ENCODE measurements at regions not wholly inside any gene's neighbourhood (a gene's known extent, or its start where the extent isn't known, plus 50 kb on each side); places are given as distances from the start of the nearest gene placed in this dataset.

DNA sequence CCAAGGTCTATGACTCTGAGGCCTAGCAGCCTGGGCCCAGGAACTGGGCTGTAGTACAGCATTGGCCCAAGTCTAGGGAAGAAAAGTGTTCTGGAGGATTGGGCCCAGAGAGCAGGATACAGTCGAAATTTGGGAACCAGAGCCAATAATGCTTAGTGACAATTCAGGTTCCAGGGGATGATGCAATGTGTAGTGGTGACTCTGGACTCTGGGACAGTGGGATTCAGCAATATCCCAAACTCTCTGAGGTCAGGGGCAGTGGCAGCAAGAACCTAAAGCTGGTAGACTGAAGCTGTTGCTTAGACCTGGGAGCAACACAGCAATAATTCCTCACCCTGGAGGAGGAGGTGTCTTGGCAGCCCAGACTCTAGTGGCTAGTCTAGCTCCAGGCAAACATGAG lies 545.5 kb upstream of the ARGLU1 start:
- H3K9me3 Mint-ChIP-seq, result peaks cover 6% of the 10 kb centered on the region
- no peaks in the 10 kb centered on the region for H3K27me3 Mint-ChIP-seq
- H3K4me3 Mint-ChIP-seq, result no peak overlapping the region
- H3K4me1 Mint-ChIP-seq, result no peaks in the 10 kb centered on the region
- no peak overlapping the region for H3K27ac Mint-ChIP-seq
- H3K36me3 Mint-ChIP-seq, result no peaks in the 10 kb centered on the region
- no peak for ATAC-seq

DNA sequence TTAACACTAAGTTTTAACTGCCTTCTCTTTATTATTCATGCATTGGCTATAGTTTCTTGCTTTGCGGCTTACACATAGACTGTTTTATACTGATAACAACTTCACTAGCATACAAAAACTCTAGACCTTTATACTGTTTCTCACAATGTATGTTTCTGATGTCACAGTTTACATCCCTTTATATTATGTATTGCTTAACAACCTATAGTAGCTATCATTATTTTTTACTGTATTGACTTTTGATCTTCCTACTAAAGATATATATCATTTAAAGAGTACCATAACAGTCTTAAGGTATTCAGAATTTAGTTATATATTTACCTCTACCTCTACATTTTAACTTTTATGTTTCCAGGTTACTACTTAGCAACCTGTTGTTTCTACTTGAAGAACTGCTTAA lies 543.3 kb upstream of the ARGLU1 start:
- Mint-ChIP-seq H3K36me3 (no peaks in the 10 kb centered on the region), H3K4me1 (no peaks in the 10 kb centered on the region), H3K27me3 (no peaks in the 10 kb centered on the region), H3K4me3 (no peak overlapping the region), H3K27ac (no peak overlapping the region), H3K9me3 (peaks cover 9% of the 10 kb centered on the region)
- ATAC-seq, result no peak

DNA sequence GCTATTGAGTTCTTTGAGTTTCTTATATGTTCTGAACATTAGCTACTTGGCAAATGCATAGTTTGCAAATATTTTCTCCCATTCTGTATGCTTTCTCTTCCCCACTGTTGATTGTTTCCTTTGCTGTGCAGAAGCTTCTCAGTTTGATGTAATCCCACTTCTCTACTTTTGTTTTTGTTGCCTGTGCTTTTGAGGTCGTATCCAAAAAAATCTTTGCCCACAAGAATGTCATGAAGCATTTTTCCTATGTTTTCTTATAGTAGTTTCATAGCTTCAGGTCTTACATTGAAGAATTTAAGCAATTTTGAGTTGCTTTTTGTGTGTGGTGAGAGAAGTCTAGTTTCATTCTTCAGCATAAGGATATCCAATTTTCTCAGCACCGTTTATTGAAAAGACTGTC lies 536.7 kb upstream of the ARGLU1 start:
- H3K9me3 Mint-ChIP-seq, result peaks cover 3% of the 10 kb centered on the region
- H3K4me1 Mint-ChIP-seq, result no peaks in the 10 kb centered on the region
- H3K27me3 Mint-ChIP-seq, result no peaks in the 10 kb centered on the region
- no peak for ATAC-seq
- H3K27ac Mint-ChIP-seq, result no peak overlapping the region
- H3K4me3 Mint-ChIP-seq, result no peak overlapping the region
- no peaks in the 10 kb centered on the region for H3K36me3 Mint-ChIP-seq

DNA sequence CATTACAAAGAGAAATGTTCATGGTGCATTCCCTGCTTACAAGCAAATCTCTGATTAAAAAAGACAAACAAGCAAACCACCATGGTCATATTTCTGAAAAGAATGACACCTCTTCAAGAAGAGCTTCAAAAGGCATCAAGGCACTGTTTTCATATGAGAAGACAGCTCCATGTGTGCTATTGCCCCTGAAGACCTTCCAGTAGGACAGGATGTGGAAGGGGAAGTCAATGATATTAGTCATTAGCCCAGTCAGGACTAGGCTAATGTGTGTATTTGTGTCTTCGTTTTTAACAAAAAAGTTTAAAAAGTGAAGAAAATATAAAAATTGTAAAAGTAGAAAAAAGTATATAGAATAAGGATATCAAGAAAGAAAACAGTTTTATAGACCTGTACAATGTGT lies 534.7 kb upstream of the ARGLU1 start:
- H3K4me1 Mint-ChIP-seq, result no peaks in the 10 kb centered on the region
- H3K4me3 Mint-ChIP-seq, result no peak overlapping the region

GRCh38 chr13:107099661-107100060 lies 531.7 kb upstream of the ARGLU1 start:
- H3K27ac Mint-ChIP-seq, result no peak overlapping the region
- no peaks in the 10 kb centered on the region for H3K4me1 Mint-ChIP-seq
- H3K36me3 Mint-ChIP-seq, result no peaks in the 10 kb centered on the region
- no peak for ATAC-seq
- no peak overlapping the region for H3K4me3 Mint-ChIP-seq
- no peaks in the 10 kb centered on the region for H3K27me3 Mint-ChIP-seq
- H3K9me3 Mint-ChIP-seq, result no peaks in the 10 kb centered on the region

More for the DNA sequence above, 534.7 kb upstream of the ARGLU1 start:
- H3K27me3 Mint-ChIP-seq, result no peaks in the 10 kb centered on the region
- peaks cover 3% of the 10 kb centered on the region for H3K9me3 Mint-ChIP-seq
- ATAC-seq, result no peak
- no peaks in the 10 kb centered on the region for H3K36me3 Mint-ChIP-seq
- H3K27ac Mint-ChIP-seq, result no peak overlapping the region

GRCh38 chr13:107097916-107098315 lies 530.0 kb upstream of the ARGLU1 start:
- H3K9me3 Mint-ChIP-seq, result no peaks in the 10 kb centered on the region
- H3K4me1 Mint-ChIP-seq, result no peaks in the 10 kb centered on the region
- no peak for ATAC-seq
- H3K27ac Mint-ChIP-seq, result no peak overlapping the region
- no peaks in the 10 kb centered on the region for H3K27me3 Mint-ChIP-seq
- no peaks in the 10 kb centered on the region for H3K36me3 Mint-ChIP-seq
- no peak overlapping the region for H3K4me3 Mint-ChIP-seq

DNA sequence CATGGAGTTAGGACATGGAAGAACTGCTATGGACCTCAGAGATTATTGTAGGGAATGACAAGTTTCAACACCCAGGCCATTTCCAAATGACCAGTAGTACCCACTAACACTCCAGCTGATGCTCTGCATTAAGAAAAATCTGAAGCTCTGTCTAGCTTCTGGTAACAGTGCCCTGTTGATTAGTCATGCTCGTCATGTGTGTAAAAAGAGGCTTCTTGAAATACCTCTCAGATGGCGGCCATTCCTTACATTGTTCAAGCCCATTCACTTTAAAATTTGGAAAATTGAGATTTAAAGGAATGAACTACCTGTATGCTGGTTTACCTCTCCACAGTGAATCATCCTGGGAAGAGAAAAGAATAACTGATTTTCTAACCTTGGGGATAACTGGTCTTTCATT lies 527.9 kb upstream of the ARGLU1 start:
- no peak overlapping the region for H3K27ac Mint-ChIP-seq
- no peak for ATAC-seq
- no peaks in the 10 kb centered on the region for H3K4me1 Mint-ChIP-seq
- no peaks in the 10 kb centered on the region for H3K9me3 Mint-ChIP-seq
- H3K27me3 Mint-ChIP-seq, result no peaks in the 10 kb centered on the region
- no peaks in the 10 kb centered on the region for H3K36me3 Mint-ChIP-seq
- no peak overlapping the region for H3K4me3 Mint-ChIP-seq

DNA sequence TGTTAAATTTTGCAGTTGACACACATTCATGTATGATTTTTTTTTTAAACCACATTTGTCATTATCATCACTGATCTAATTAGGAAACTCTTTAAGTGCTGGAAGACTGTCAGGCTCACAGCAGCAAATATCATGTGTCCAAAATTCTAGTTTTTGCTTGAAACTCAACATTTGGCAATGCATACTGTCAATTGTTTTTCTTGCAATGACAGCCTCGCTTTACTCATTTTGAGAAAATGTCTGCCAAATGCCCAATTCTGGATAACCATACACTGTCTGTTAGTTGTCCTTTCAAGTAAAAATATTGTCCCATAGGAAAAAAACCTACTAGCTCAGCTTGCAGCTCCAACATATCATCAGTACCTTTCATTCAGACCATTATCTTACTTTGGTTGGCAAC lies 523.9 kb upstream of the ARGLU1 start:
- Mint-ChIP-seq H3K4me3 (no peak overlapping the region), H3K4me1 (no peaks in the 10 kb centered on the region), H3K27ac (no peak overlapping the region), H3K36me3 (no peaks in the 10 kb centered on the region), H3K27me3 (no peaks in the 10 kb centered on the region), H3K9me3 (no peaks in the 10 kb centered on the region)
- ATAC-seq, result no peak

DNA sequence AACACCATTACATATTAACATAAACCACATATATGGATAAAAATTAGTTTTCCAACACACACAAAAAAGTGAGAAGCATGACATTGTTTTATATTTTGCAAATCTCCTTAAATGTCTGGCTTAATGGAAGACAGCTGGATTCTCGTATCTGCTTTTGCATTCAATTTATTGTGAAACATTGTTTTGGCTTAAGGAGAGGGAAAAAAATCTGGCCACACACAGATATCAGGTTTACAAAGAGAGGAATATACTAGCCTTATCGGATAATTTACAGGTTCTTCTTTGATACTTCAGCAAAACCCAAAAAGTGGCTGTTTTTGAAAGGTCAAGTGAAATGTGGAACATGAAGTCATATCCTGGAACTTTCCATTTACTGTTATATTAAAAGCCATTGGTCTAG lies 523.5 kb upstream of the ARGLU1 start:
- no peak overlapping the region for H3K27ac Mint-ChIP-seq

GRCh38 chr13:107088061-107088460 lies 520.1 kb upstream of the ARGLU1 start:
- H3K9me3 Mint-ChIP-seq, result no peaks in the 10 kb centered on the region
- H3K4me3 Mint-ChIP-seq, result no peak overlapping the region
- H3K27me3 Mint-ChIP-seq, result no peaks in the 10 kb centered on the region
- H3K36me3 Mint-ChIP-seq, result no peaks in the 10 kb centered on the region
- H3K27ac Mint-ChIP-seq, result no peak overlapping the region
- ATAC-seq, result no peak
- no peaks in the 10 kb centered on the region for H3K4me1 Mint-ChIP-seq

More for the DNA sequence above, 523.5 kb upstream of the ARGLU1 start:
- Mint-ChIP-seq H3K4me1 (no peaks in the 10 kb centered on the region), H3K27me3 (no peaks in the 10 kb centered on the region), H3K9me3 (no peaks in the 10 kb centered on the region), H3K4me3 (no peak overlapping the region), H3K36me3 (no peaks in the 10 kb centered on the region)
- no peak for ATAC-seq

DNA sequence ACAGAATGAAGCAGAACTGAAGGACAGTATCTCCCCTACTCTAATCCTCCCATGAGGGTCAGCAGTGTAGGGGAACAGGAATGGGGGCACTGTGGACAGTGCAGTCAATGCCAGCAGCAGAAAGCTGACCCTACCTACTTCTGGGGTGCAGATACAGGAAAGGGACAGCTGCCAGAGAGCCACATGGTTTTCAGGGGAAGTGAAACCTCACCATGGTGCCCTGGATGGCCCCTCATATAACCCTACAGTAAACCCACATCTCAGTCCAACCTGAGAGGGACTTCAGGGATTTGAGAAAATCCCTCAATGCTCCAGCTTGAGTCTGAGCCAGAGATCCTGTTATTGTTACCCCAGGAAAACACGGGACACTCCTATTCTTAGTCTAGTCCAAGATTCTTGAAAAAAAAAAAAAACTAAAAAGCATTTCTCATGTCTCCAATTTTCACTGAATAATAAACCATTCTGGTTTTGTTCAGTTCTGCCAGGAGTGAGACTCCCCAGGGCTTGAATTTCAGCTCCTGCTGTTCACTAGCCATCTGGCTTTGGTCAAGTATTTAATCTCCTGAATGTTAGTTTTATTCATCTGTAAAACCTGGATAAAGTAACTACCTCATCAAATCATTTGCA lies 511.6 kb upstream of the ARGLU1 start:
- no peak overlapping the region for H3K27ac Mint-ChIP-seq
- no peaks in the 10 kb centered on the region for H3K4me1 Mint-ChIP-seq
- peaks cover 5% of the 10 kb centered on the region for H3K9me3 Mint-ChIP-seq
- no peaks in the 10 kb centered on the region for H3K36me3 Mint-ChIP-seq
- H3K4me3 Mint-ChIP-seq, result no peak overlapping the region
- no peak for ATAC-seq
- no peaks in the 10 kb centered on the region for H3K27me3 Mint-ChIP-seq

DNA sequence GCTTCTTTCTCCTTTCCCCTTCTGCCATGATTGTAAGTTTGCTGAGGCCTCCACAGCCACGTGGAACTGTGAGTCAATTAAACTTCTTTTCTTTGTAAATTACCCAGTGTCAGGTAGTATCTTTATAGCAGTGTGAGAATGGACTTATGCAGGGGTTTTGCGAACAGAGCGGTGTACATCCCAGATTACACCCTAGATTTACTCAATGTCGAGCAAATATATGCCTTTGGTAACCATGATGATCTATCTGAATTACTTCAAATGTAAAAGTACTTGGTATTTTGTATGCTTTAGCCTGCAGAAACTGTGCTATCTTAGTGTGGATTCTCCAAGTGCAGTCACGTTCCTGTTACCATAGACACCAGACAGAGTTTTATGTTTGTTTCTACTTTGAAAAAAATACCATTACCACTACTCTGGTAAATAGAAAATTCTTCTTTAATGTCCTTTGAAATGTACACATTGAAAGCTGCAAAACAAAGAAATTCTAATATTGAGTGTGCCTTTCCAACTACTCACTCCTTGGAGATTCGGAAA lies 510.4 kb upstream of the ARGLU1 start:
- H3K27ac Mint-ChIP-seq, result no peak overlapping the region
- H3K27me3 Mint-ChIP-seq, result no peaks in the 10 kb centered on the region
- H3K9me3 Mint-ChIP-seq, result peaks cover 5% of the 10 kb centered on the region
- no peak overlapping the region for H3K4me3 Mint-ChIP-seq
- no peak for ATAC-seq
- no peaks in the 10 kb centered on the region for H3K36me3 Mint-ChIP-seq
- no peaks in the 10 kb centered on the region for H3K4me1 Mint-ChIP-seq

DNA sequence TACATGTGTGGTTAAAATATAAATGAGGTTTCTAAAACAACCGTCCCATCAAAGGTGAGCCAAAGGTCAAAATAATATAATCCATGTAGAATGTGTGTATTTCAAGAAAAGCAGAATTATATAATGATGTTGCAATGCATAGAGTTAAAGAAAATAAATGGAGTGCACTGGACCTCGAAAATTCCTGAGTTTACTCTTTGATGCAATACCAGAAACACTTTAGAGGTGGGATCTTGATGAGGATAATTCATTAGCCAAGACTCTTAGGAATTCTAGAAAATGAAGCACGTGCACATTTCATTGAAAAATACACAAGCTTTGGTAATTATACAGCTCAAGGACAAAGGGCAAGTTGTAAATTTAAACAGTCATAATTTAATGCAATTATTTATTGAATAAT lies 508.9 kb upstream of the ARGLU1 start:
- H3K4me3 Mint-ChIP-seq, result no peak overlapping the region

DNA sequence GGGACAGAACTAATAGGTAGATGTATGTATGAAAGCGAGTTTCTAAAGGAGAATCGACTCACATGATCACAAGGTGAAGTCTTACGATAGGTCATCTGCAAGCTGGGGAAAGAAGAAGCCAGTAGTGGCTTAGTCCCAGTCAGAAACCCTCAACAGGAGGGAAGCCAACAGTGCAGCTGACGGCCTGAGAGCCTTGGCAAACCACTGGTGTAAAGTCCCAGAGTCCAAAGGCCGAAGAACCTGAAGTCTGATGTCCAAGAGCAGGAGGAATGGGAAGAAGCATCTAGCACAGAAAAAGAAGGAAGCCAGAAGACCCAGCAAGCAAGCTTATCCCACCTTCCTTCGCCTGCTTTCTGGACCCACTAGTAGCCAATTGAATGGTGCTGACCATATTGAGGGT lies 507.6 kb upstream of the ARGLU1 start:
- H3K36me3 Mint-ChIP-seq, result no peaks in the 10 kb centered on the region
- H3K27ac Mint-ChIP-seq, result no peak overlapping the region
- no peaks in the 10 kb centered on the region for H3K4me1 Mint-ChIP-seq
- no peak for ATAC-seq
- H3K4me3 Mint-ChIP-seq, result no peak overlapping the region
- H3K9me3 Mint-ChIP-seq, result peaks cover 2% of the 10 kb centered on the region
- no peaks in the 10 kb centered on the region for H3K27me3 Mint-ChIP-seq

More for the DNA sequence above, 508.9 kb upstream of the ARGLU1 start:
- no peak for ATAC-seq
- Mint-ChIP-seq H3K9me3 (peaks cover 2% of the 10 kb centered on the region), H3K4me1 (no peaks in the 10 kb centered on the region), H3K27me3 (no peaks in the 10 kb centered on the region), H3K27ac (no peak overlapping the region), H3K36me3 (no peaks in the 10 kb centered on the region)

GRCh38 chr13:107070792-107071191 lies 502.9 kb upstream of the ARGLU1 start:
- Mint-ChIP-seq H3K4me1 (no peaks in the 10 kb centered on the region), H3K4me3 (no peak overlapping the region), H3K27ac (no peak overlapping the region), H3K36me3 (no peaks in the 10 kb centered on the region), H3K27me3 (no peaks in the 10 kb centered on the region), H3K9me3 (peaks cover 4% of the 10 kb centered on the region)
- no peak for ATAC-seq

- H3K27ac Mint-ChIP-seq, result no peak overlapping the region
- peaks cover 4% of the 10 kb centered on the region for H3K9me3 Mint-ChIP-seq
- H3K4me1 Mint-ChIP-seq, result no peaks in the 10 kb centered on the region
- H3K4me3 Mint-ChIP-seq, result no peak overlapping the region
- no peak for ATAC-seq
- H3K27me3 Mint-ChIP-seq, result no peaks in the 10 kb centered on the region
- H3K36me3 Mint-ChIP-seq, result no peaks in the 10 kb centered on the region
Observed at GRCh38 chr13:107069108-107069776, 501.3 kb upstream of the ARGLU1 start.
